Stimulated activated naive B cell treated with anti-CD40 and anti-IgM and Interleukin-4, amounts not matched to agents 10 μg/mL and 1 μg/mL and 100 μg/mL, for 72 hours (primary cell): ENCODE measurements at regions not wholly inside any gene's neighbourhood (a gene's known extent, or its start where the extent isn't known, plus 50 kb on each side); places are given as distances from the start of the nearest gene placed in this dataset.
"Not testable (repeated sequence)": the region's sequence is repeated elsewhere in the genome, so short reads cannot be mapped to it uniquely, and the experiment has no call there.

Experiments
- ATAC-seq, 2 donors: fragments of 150-1000 bp; cut with Tn5 transposase; replicated peaks; 2 replicates each; pipeline ENCODE4 v1.10.0; 2021; ENCODE audit warnings: moderate library complexity in 1 of 2
- DNase-seq: peaks from one replicate; pipeline ENCODE4 v3.0.0; 2021
- H3K27ac Mint-ChIP-seq: one replicate; pipeline ENCODE4 v1.8.0; 2022; ENCODE audit warnings: mild to moderate bottlenecking, mixed read lengths
- H3K27me3 Mint-ChIP-seq, 2 donors: one replicate each; pipeline ENCODE4 v1.8.0; 2022; ENCODE audit warnings: mixed read lengths in 2 of 2
- H3K36me3 Mint-ChIP-seq, 2 donors: one replicate each; pipeline ENCODE4 v1.8.0; 2022; ENCODE audit warnings: mixed read lengths in 2 of 2, mild to moderate bottlenecking in 1 of 2
- H3K4me1 Mint-ChIP-seq, 2 donors: one replicate each; pipeline ENCODE4 v1.8.0; 2022; ENCODE audit warnings: mixed read lengths in 2 of 2, mild to moderate bottlenecking in 1 of 2
- H3K4me3 Mint-ChIP-seq, 2 donors: one replicate each; pipeline ENCODE4 v1.8.0; 2022; ENCODE audit warnings: mild to moderate bottlenecking in 2 of 2, mixed read lengths in 2 of 2, moderate library complexity in 1 of 2
- H3K9me3 Mint-ChIP-seq, 2 donors: one replicate each; pipeline ENCODE4 v1.8.0; 2022; ENCODE audit warnings: mixed read lengths in 2 of 2, mild to moderate bottlenecking in 1 of 2

- no peak for DNase-seq
- no peaks in the 10 kb centered on the region for H3K4me1 Mint-ChIP-seq
- no peak overlapping the region for H3K4me3 Mint-ChIP-seq
- peaks cover 6 to 12% of the 10 kb centered on the region in 2 donors for H3K9me3 Mint-ChIP-seq
- no peak overlapping the region for H3K27ac Mint-ChIP-seq
- no peaks in the 10 kb centered on the region for H3K27me3 Mint-ChIP-seq
- no peak for ATAC-seq
- no peaks in the 10 kb centered on the region for H3K36me3 Mint-ChIP-seq
Measured at GRCh38 chr5:25357605-25358004, 712.8 kb upstream of the CDH10 start.

- no peak for ATAC-seq
- no peak for DNase-seq
- Mint-ChIP-seq H3K27me3 (no peaks in the 10 kb centered on the region), H3K4me3 (no peak overlapping the region), H3K4me1 (no peaks in the 10 kb centered on the region), H3K9me3 (peaks cover 2 to 4% of the 10 kb centered on the region in 2 donors), H3K27ac (no peak overlapping the region), H3K36me3 (no peaks in the 10 kb centered on the region)
Measured at GRCh38 chr5:25349746-25350145, 705.0 kb upstream of the CDH10 start.

GRCh38 chr5:25345240-25345771 lies 700.5 kb upstream of the CDH10 start:
- H3K4me3 Mint-ChIP-seq: no peak overlapping the region
- H3K4me1 Mint-ChIP-seq: no peaks in the 10 kb centered on the region
- H3K9me3 Mint-ChIP-seq: peaks cover 4 to 5% of the 10 kb centered on the region in 2 donors
- ATAC-seq: no peak
- no peak overlapping the region for H3K27ac Mint-ChIP-seq
- DNase-seq: no peak
- H3K27me3 Mint-ChIP-seq: no peaks in the 10 kb centered on the region
- H3K36me3 Mint-ChIP-seq: no peaks in the 10 kb centered on the region

GRCh38 chr5:25339541-25339940 lies 694.8 kb upstream of the CDH10 start:
- H3K9me3 Mint-ChIP-seq: peaks cover 0 to 4% of the 10 kb centered on the region in 2 donors
- H3K27me3 Mint-ChIP-seq: no peaks in the 10 kb centered on the region
- ATAC-seq: no peak

GRCh38 chr5:25334350-25334749 lies 689.6 kb upstream of the CDH10 start:
- H3K36me3 Mint-ChIP-seq: no peaks in the 10 kb centered on the region
- H3K4me3 Mint-ChIP-seq: no peak overlapping the region
- H3K4me1 Mint-ChIP-seq: no peaks in the 10 kb centered on the region
- H3K27me3 Mint-ChIP-seq: no peaks in the 10 kb centered on the region
- no peak overlapping the region for H3K27ac Mint-ChIP-seq
- DNase-seq (no peak), ATAC-seq (no peak)
- peaks cover under 1 to 1% of the 10 kb centered on the region in 2 donors for H3K9me3 Mint-ChIP-seq

More at GRCh38 chr5:25339541-25339940, 694.8 kb upstream of the CDH10 start:
- H3K4me1 Mint-ChIP-seq: no peaks in the 10 kb centered on the region
- H3K4me3 Mint-ChIP-seq: no peak overlapping the region
- H3K27ac Mint-ChIP-seq: no peak overlapping the region
- H3K36me3 Mint-ChIP-seq: no peaks in the 10 kb centered on the region
- DNase-seq: no peak

GRCh38 chr5:25330721-25331120 lies 685.9 kb upstream of the CDH10 start:
- no peak for DNase-seq
- Mint-ChIP-seq H3K36me3 (no peaks in the 10 kb centered on the region), H3K9me3 (peaks cover 2 to 3% of the 10 kb centered on the region in 2 donors), H3K27me3 (no peaks in the 10 kb centered on the region), H3K27ac (no peak overlapping the region), H3K4me3 (no peak overlapping the region), H3K4me1 (no peaks in the 10 kb centered on the region)
- no peak for ATAC-seq

- H3K36me3 Mint-ChIP-seq: no peaks in the 10 kb centered on the region
- peaks cover 3 to 6% of the 10 kb centered on the region in 2 donors for H3K9me3 Mint-ChIP-seq
Measured at GRCh38 chr5:25327172-25327571, 682.4 kb upstream of the CDH10 start.

GRCh38 chr5:25301836-25302235 lies 657.1 kb upstream of the CDH10 start:
- Mint-ChIP-seq H3K27me3 (no peaks in the 10 kb centered on the region), H3K27ac (no peak overlapping the region), H3K9me3 (peaks cover 0 to 3% of the 10 kb centered on the region in 2 donors), H3K4me3 (no peak overlapping the region), H3K36me3 (no peaks in the 10 kb centered on the region), H3K4me1 (no peaks in the 10 kb centered on the region)
- no peak for DNase-seq
- ATAC-seq: no peak

More at GRCh38 chr5:25327172-25327571, 682.4 kb upstream of the CDH10 start:
- Mint-ChIP-seq H3K4me3 (no peak overlapping the region), H3K27ac (no peak overlapping the region), H3K27me3 (no peaks in the 10 kb centered on the region), H3K4me1 (no peaks in the 10 kb centered on the region)
- ATAC-seq (no peak), DNase-seq (no peak)

GRCh38 chr5:25295067-25295466 lies 650.3 kb upstream of the CDH10 start:
- H3K4me1 Mint-ChIP-seq: no peaks in the 10 kb centered on the region
- ATAC-seq (no peak), DNase-seq (no peak)
- H3K9me3 Mint-ChIP-seq: peaks cover 1 to 10% of the 10 kb centered on the region in 2 donors
- no peaks in the 10 kb centered on the region for H3K36me3 Mint-ChIP-seq
- H3K27me3 Mint-ChIP-seq: no peaks in the 10 kb centered on the region
- no peak overlapping the region for H3K4me3 Mint-ChIP-seq
- no peak overlapping the region for H3K27ac Mint-ChIP-seq

- not testable (repeated sequence) for H3K36me3 Mint-ChIP-seq, DNase-seq, H3K9me3 Mint-ChIP-seq, H3K4me3 Mint-ChIP-seq, ATAC-seq, H3K4me1 Mint-ChIP-seq, H3K27me3 Mint-ChIP-seq, H3K27ac Mint-ChIP-seq
Measured at GRCh38 chr5:25289766-25290165, 645.0 kb upstream of the CDH10 start.

GRCh38 chr5:25286319-25286718 lies 641.5 kb upstream of the CDH10 start:
- peaks cover 0 to 5% of the 10 kb centered on the region in 2 donors for H3K9me3 Mint-ChIP-seq

GRCh38 chr5:25285136-25285535 lies 640.4 kb upstream of the CDH10 start:
- no peak for ATAC-seq
- Mint-ChIP-seq H3K27ac (no peak overlapping the region), H3K27me3 (no peaks in the 10 kb centered on the region), H3K4me1 (no peaks in the 10 kb centered on the region), H3K9me3 (peaks cover 0 to 5% of the 10 kb centered on the region in 2 donors), H3K36me3 (no peaks in the 10 kb centered on the region), H3K4me3 (no peak overlapping the region)
- DNase-seq: no peak

More at GRCh38 chr5:25286319-25286718, 641.5 kb upstream of the CDH10 start:
- no peaks in the 10 kb centered on the region for H3K27me3 Mint-ChIP-seq
- DNase-seq (no peak), ATAC-seq (no peak)
- no peaks in the 10 kb centered on the region for H3K4me1 Mint-ChIP-seq
- no peak overlapping the region for H3K4me3 Mint-ChIP-seq
- H3K27ac Mint-ChIP-seq: no peak overlapping the region
- H3K36me3 Mint-ChIP-seq: no peaks in the 10 kb centered on the region

GRCh38 chr5:25263507-25263906 lies 618.7 kb upstream of the CDH10 start:
- not testable (repeated sequence) for DNase-seq, H3K27ac Mint-ChIP-seq, H3K4me3 Mint-ChIP-seq, ATAC-seq, H3K4me1 Mint-ChIP-seq, H3K36me3 Mint-ChIP-seq, H3K27me3 Mint-ChIP-seq
- H3K9me3 Mint-ChIP-seq: peaks cover 5 to 10% of the 10 kb centered on the region in 2 donors

- no peak overlapping the region for H3K4me3 Mint-ChIP-seq
- ATAC-seq (no peak), DNase-seq (no peak)
- peaks cover 4 to 5% of the 10 kb centered on the region in 2 donors for H3K9me3 Mint-ChIP-seq
- no peak overlapping the region for H3K27ac Mint-ChIP-seq
- no peaks in the 10 kb centered on the region for H3K4me1 Mint-ChIP-seq
- H3K27me3 Mint-ChIP-seq: no peaks in the 10 kb centered on the region
- H3K36me3 Mint-ChIP-seq: no peaks in the 10 kb centered on the region
Measured at GRCh38 chr5:25262221-25262620, 617.4 kb upstream of the CDH10 start.

- Mint-ChIP-seq H3K4me3 (no peak overlapping the region), H3K27ac (no peak overlapping the region), H3K36me3 (no peaks in the 10 kb centered on the region), H3K9me3 (peaks cover 0 to 4% of the 10 kb centered on the region in 2 donors), H3K4me1 (no peaks in the 10 kb centered on the region), H3K27me3 (no peaks in the 10 kb centered on the region)
- no peak for ATAC-seq
- no peak for DNase-seq
Measured at GRCh38 chr5:25255128-25255527, 610.4 kb upstream of the CDH10 start.

GRCh38 chr5:25241981-25242380 lies 597.2 kb upstream of the CDH10 start:
- Mint-ChIP-seq H3K9me3 (peaks cover 0 to 2% of the 10 kb centered on the region in 2 donors), H3K27ac (peak overlapping the region; percentile 25), H3K36me3 (no peaks in the 10 kb centered on the region), H3K4me1 (no peaks in the 10 kb centered on the region), H3K27me3 (no peaks in the 10 kb centered on the region), H3K4me3 (no peak overlapping the region)
- DNase-seq (no peak), ATAC-seq (no peak)
